OCI-LY3 (cell line): ENCODE measurements at regions not wholly inside any gene's neighbourhood (a gene's known extent, or its start where the extent isn't known, plus 50 kb on each side); places are given as distances from the start of the nearest gene placed in this dataset.
"Not testable (repeated sequence)": the region's sequence is repeated elsewhere in the genome, so short reads cannot be mapped to it uniquely, and the experiment has no call there.

Source experiments
- H2AFZ ChIP-seq: fragments of 200-600, 300-600 bp; shearing (Covaris generic); 2 replicates; pipeline ENCODE4 v1.6.0; 2014; ENCODE audit warnings: antibody characterized with exemption, low read depth, low read length
- H3K27ac ChIP-seq: fragments of 200-600, 300-600 bp; sonication (generic); 2 replicates; pipeline ENCODE4 v1.5.1; 2014; ENCODE audit warnings: mild to moderate bottlenecking, low read length, moderate library complexity, mixed read lengths
- H3K27me3 ChIP-seq: fragments of 200-600, 300-600 bp; sonication (generic); 2 replicates; pipeline ENCODE4 v1.6.1; 2014; ENCODE audit warnings: low read depth, low read length, mixed read lengths
- H3K36me3 ChIP-seq: fragments of 200-600, 300-600 bp; sonication (generic); replicated peaks from 2 replicates; pipeline ENCODE3; 2014; ENCODE audit warnings: low read depth, low read length, mixed read lengths
- H3K4me1 ChIP-seq: fragments of 300-600, 200-600 bp; sonication (generic); 2 replicates; pipeline ENCODE4 v1.6.1; 2014; ENCODE audit warnings: low read length, mixed read lengths
- H3K4me2 ChIP-seq: fragments of 200-600, 300-600 bp; sonication (generic); 2 replicates; pipeline ENCODE4 v1.6.1; 2014; ENCODE audit warnings: low read length, mixed read lengths
- H3K4me3 ChIP-seq: fragments of 300-600, 200-600 bp; sonication (generic); 2 replicates; pipeline ENCODE4 v1.5.1; 2014; ENCODE audit warnings: antibody characterized with exemption, mild to moderate bottlenecking, low read length, moderate library complexity
- H3K79me2 ChIP-seq: fragments of 300-600, 200-600 bp; shearing (Covaris generic); 2 replicates; pipeline ENCODE4 v1.6.1; 2014; ENCODE audit warnings: mild to moderate bottlenecking, low read length, mixed read lengths
- H3K9ac ChIP-seq: fragments of 300-600, 200-600 bp; shearing (Covaris generic); 2 replicates; pipeline ENCODE4 v1.6.0; 2014; ENCODE audit warnings: mild to moderate bottlenecking, low read length, moderate library complexity
- H3K9me3 ChIP-seq: fragments of 200-600, 300-600 bp; shearing (Covaris generic); 2 replicates; pipeline ENCODE4 v1.6.1; 2014; ENCODE audit warnings: low read length, mixed read lengths; ENCODE audit not compliant: insufficient read depth
- H4K20me1 ChIP-seq: fragments of 200-600, 300-600 bp; sonication (generic); 2 replicates; pipeline ENCODE4 v1.6.1; 2016; ENCODE audit warnings: low read length, mixed read lengths; ENCODE audit not compliant: insufficient read depth
- CTCF ChIP-seq: fragments of 200-600, 300-600 bp; sonication (generic); IDR thresholded peaks from 2 replicates; pipeline ENCODE4 v1.5.1; 2014; ENCODE audit warnings: antibody characterized with exemption, low read length, low read depth
- EZH2phosphoT487 ChIP-seq: fragments of 200-600 bp; shearing (Covaris generic); IDR thresholded peaks from 2 replicates; pipeline ENCODE4 v1.6.1; 2018; ENCODE audit warnings: antibody characterized with exemption, mixed run types, low read depth

GRCh38 chr2:121065239-121065638 is 219.8 kb downstream of the TFCP2L1 start:
- TF ChIP-seq CTCF, result no peak
- no peak for TF ChIP-seq EZH2phosphoT487
- H4K20me1 ChIP-seq, result no peaks in the 10 kb centered on the region
- no peaks in the 10 kb centered on the region for H3K4me1 ChIP-seq

GRCh38 chr2:121066526-121066925 is 218.5 kb downstream of the TFCP2L1 start:
- Histone ChIP-seq H3K4me1 (no peaks in the 10 kb centered on the region), H3K27me3 (peaks cover 21% of the 10 kb centered on the region; the same call in 1 of the 2 replicates), H3K9ac (no peak overlapping the region), H3K4me3 (no peak overlapping the region), H3K4me2 (no peak overlapping the region), H2AFZ (no peak overlapping the region), H4K20me1 (no peaks in the 10 kb centered on the region), H3K9me3 (no peaks in the 10 kb centered on the region), H3K36me3 (no peaks in the 10 kb centered on the region), H3K27ac (no peak overlapping the region), H3K79me2 (no peaks in the 10 kb centered on the region)
- TF ChIP-seq CTCF (no peak), EZH2phosphoT487 (no peak)

More at GRCh38 chr2:121065239-121065638, 219.8 kb downstream of the TFCP2L1 start:
- Histone ChIP-seq H3K4me2 (no peak overlapping the region), H3K4me3 (no peak overlapping the region), H2AFZ (no peak overlapping the region), H3K36me3 (no peaks in the 10 kb centered on the region), H3K79me2 (no peaks in the 10 kb centered on the region), H3K27me3 (peaks cover 21% of the 10 kb centered on the region; the same call in 1 of the 2 replicates), H3K9ac (no peak overlapping the region), H3K9me3 (no peaks in the 10 kb centered on the region), H3K27ac (no peak overlapping the region)

- H3K4me1 ChIP-seq, result no peaks in the 10 kb centered on the region
- no peaks in the 10 kb centered on the region for H4K20me1 ChIP-seq
- no peak overlapping the region for H2AFZ ChIP-seq
- TF ChIP-seq CTCF (no peak), EZH2phosphoT487 (no peak)
- no peaks in the 10 kb centered on the region for H3K9me3 ChIP-seq
- H3K4me3 ChIP-seq, result no peak overlapping the region
- H3K27me3 ChIP-seq, result peaks cover 14% of the 10 kb centered on the region; the same call in 1 of the 2 replicates
- no peak overlapping the region for H3K4me2 ChIP-seq
- no peaks in the 10 kb centered on the region for H3K79me2 ChIP-seq
- no peaks in the 10 kb centered on the region for H3K36me3 ChIP-seq
- H3K9ac ChIP-seq, result no peak overlapping the region
- H3K27ac ChIP-seq, result no peak overlapping the region
These were observed 216.2 kb downstream of the TFCP2L1 start for GRCh38 chr2:121068851-121069250.

DNA sequence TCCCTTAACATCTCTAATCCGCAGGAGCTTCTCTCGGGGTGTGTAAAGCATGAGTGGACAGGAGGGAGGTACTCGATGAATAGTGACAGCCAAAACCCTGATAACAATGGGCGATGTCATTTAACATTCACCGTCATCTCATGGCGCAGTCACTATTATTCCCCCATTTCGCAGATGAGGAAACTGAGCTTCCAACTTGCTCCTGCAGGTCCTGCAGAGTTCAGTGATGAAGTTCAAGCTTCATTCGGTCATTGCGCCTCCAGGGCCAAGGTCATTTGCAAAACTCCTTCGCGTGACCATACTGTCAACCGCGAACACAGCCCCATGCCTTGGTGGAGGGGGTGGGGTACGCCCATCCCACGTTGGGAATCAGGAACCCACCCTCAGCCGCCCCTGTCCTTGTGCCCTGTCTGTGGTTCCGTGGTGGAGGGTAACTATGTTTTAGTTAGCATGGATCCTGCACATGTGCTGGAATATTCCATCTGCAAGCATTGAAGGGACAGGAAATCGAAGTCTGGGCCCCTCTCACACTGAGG is 215.5 kb downstream of the TFCP2L1 start:
- no peak for TF ChIP-seq EZH2phosphoT487
- TF ChIP-seq CTCF, result no peak
- Histone ChIP-seq H3K27ac (no peak overlapping the region), H3K36me3 (no peaks in the 10 kb centered on the region), H3K79me2 (no peaks in the 10 kb centered on the region), H2AFZ (no peak overlapping the region), H3K4me2 (no peak overlapping the region), H4K20me1 (no peaks in the 10 kb centered on the region), H3K9ac (no peak overlapping the region), H3K4me1 (no peaks in the 10 kb centered on the region), H3K4me3 (no peak overlapping the region), H3K9me3 (no peaks in the 10 kb centered on the region), H3K27me3 (peaks cover 8% of the 10 kb centered on the region; the same call in 1 of the 2 replicates)

- H3K4me3 ChIP-seq, H3K79me2 ChIP-seq, H3K27me3 ChIP-seq: not testable (repeated sequence)
These were observed 214.9 kb downstream of the TFCP2L1 start for GRCh38 chr2:121070061-121070460.

More at GRCh38 chr2:121070061-121070460, 214.9 kb downstream of the TFCP2L1 start:
- H3K4me1 ChIP-seq, H3K4me2 ChIP-seq, H4K20me1 ChIP-seq, H2AFZ ChIP-seq, H3K9ac ChIP-seq, H3K27ac ChIP-seq, H3K36me3 ChIP-seq, H3K9me3 ChIP-seq: not testable (repeated sequence)
